ENCODE measurements at regions not wholly inside any gene's neighbourhood (a gene's known extent, or its start where the extent isn't known, plus 50 kb on each side); places are given as distances from the start of the nearest gene placed in this dataset.

- Histone ChIP-seq H3K9me2 (ENCODE audit: insufficient read depth, low read length) (no peaks in the 10 kb centered on the region), H3K4me2 (ENCODE audit: low read length) (no peak overlapping the region), H3F3A (ENCODE audit: insufficient read depth, low read length, poor library complexity, severe bottlenecking) (no peaks in the 10 kb centered on the region), H3K27me3 (ENCODE audit: insufficient read depth, low read depth, low read length) (no peaks in the 10 kb centered on the region), H2AFZ (ENCODE audit: low read depth, low read length) (no peak overlapping the region), H3K9me3 (ENCODE audit: low read length) (no peaks in the 10 kb centered on the region), H3K4me3 (ENCODE audit: low read length) (no peak overlapping the region), H3K79me2 (replicated peaks; ENCODE audit: insufficient read depth, low read length) (no peaks in the 10 kb centered on the region), H3K27ac (ENCODE audit: low read length) (no peak overlapping the region), H3K36me3 (ENCODE audit: insufficient read depth, low read length) (no peaks in the 10 kb centered on the region), H3K9ac (ENCODE audit: low read length) (no peak overlapping the region), H4K20me1 (ENCODE audit: insufficient read depth) (no peaks in the 10 kb centered on the region)
- no peak for TF ChIP-seq REST (IDR thresholded peaks at IDR 0.05; ENCODE audit: borderline replicate concordance)
- TF ChIP-seq EZH2 (IDR thresholded peaks at IDR 0.05; ENCODE audit: borderline replicate concordance, insufficient read depth, low read length, poor library complexity, severe bottlenecking) = no peak
- TF ChIP-seq TAF1 (IDR thresholded peaks at IDR 0.05; ENCODE audit: low read depth) = no peak
- TF ChIP-seq POLR2AphosphoS5 (IDR thresholded peaks at IDR 0.05) = no peak
- TF ChIP-seq RAD21 (conservative IDR thresholded peaks at IDR 0.05) = no peak
- TF ChIP-seq MXI1 (conservative IDR thresholded peaks at IDR 0.05; ENCODE audit: poor library complexity, severe bottlenecking) = no peak
- TF ChIP-seq SMC3 (conservative IDR thresholded peaks at IDR 0.05; ENCODE audit: poor library complexity) = no peak
Measured at GRCh38 chrX:69268611-69269010, 103.4 kb upstream of the PJA1 start.

GRCh38 chrX:69264158-69264581 is 98.9 kb upstream of the PJA1 start:
- no peak overlapping the region for H2AFZ ChIP-seq (ENCODE audit: low read depth, low read length)
- no peak overlapping the region for H3K4me3 ChIP-seq (ENCODE audit: low read length)
- H3F3A ChIP-seq (ENCODE audit: insufficient read depth, low read length, poor library complexity, severe bottlenecking) = no peaks in the 10 kb centered on the region
- no peaks in the 10 kb centered on the region for H3K27me3 ChIP-seq (ENCODE audit: insufficient read depth, low read depth, low read length)
- no peaks in the 10 kb centered on the region for H3K36me3 ChIP-seq (ENCODE audit: insufficient read depth, low read length)
- H3K9me3 ChIP-seq (ENCODE audit: low read length) = no peaks in the 10 kb centered on the region
- H4K20me1 ChIP-seq (ENCODE audit: insufficient read depth) = no peaks in the 10 kb centered on the region
- no peaks in the 10 kb centered on the region for H3K9me2 ChIP-seq (ENCODE audit: insufficient read depth, low read length)
- TF ChIP-seq CTCF (IDR thresholded peaks at IDR 0.05; ENCODE audit: poor library complexity, severe bottlenecking) (no peak), TAF1 (IDR thresholded peaks at IDR 0.05; ENCODE audit: low read depth) (no peak), REST (IDR thresholded peaks at IDR 0.05; ENCODE audit: borderline replicate concordance) (no peak), RAD21 (conservative IDR thresholded peaks at IDR 0.05) (no peak), EZH2 (IDR thresholded peaks at IDR 0.05; ENCODE audit: borderline replicate concordance, insufficient read depth, low read length, poor library complexity, severe bottlenecking) (no peak), MXI1 (conservative IDR thresholded peaks at IDR 0.05; ENCODE audit: poor library complexity, severe bottlenecking) (no peak), EP300 (conservative IDR thresholded peaks at IDR 0.05; ENCODE audit: poor library complexity, severe bottlenecking) (no peak), POLR2AphosphoS5 (IDR thresholded peaks at IDR 0.05) (no peak), SMC3 (conservative IDR thresholded peaks at IDR 0.05; ENCODE audit: poor library complexity) (no peak)
- no peak overlapping the region for H3K27ac ChIP-seq (ENCODE audit: low read length)
- no peaks in the 10 kb centered on the region for H3K79me2 ChIP-seq (replicated peaks; ENCODE audit: insufficient read depth, low read length)
- no peak overlapping the region for H3K4me2 ChIP-seq (ENCODE audit: low read length)
- no peak overlapping the region for H3K9ac ChIP-seq (ENCODE audit: low read length)
